K562 (cell line): ENCODE measurements at regions not wholly inside any gene's neighbourhood (a gene's known extent, or its start where the extent isn't known, plus 50 kb on each side); places are given as distances from the start of the nearest gene placed in this dataset.

Experiments
- BHLHE40 ChIP-seq: IDR thresholded peaks from 2 replicates; pipeline ENCODE4 v1.6.1; 2011; ENCODE audit warnings: low read length, improper control_type of control experiment
- CHD1 ChIP-seq: fragments of 200-600 bp; sonication (generic); IDR thresholded peaks from one replicate; pipeline ENCODE4 v1.6.1; 2012; ENCODE audit warnings: mild to moderate bottlenecking, moderate library complexity, low read length, inconsistent platforms
- DPF2 ChIP-seq: fragments of 450-650 bp; IDR thresholded peaks from 2 replicates; pipeline ENCODE4 v1.6.1; 2016
- E4F1 ChIP-seq: fragments of 250-450 bp; sonication (Bioruptor Pico); IDR thresholded peaks from 2 replicates; pipeline ENCODE4 v1.5.0; 2021; ENCODE audit warnings: mild to moderate bottlenecking, borderline replicate concordance
- GABPA ChIP-seq: fragments of 200-800 bp; sonication (Bioruptor generic); conservative IDR thresholded peaks from 2 replicates; pipeline ENCODE4 v1.6.1; 2016; ENCODE audit warnings: low read depth, missing genetic modification characterization, missing compliant biosample characterization
- MYC ChIP-seq, 2 experiments: fragments of 250-450 bp in 1 of 2; sonication (Bioruptor Pico) in 1 of 2; IDR thresholded peaks; 2 replicates each; pipeline versions ENCODE4 v1.5.1 to v1.6.1; 2012 to 2021; ENCODE audit warnings: low read depth in 2 of 2, borderline replicate concordance in 1 of 2, improper control_type of control experiment in 1 of 2, low read length in 1 of 2, mild to moderate bottlenecking in 1 of 2, moderate library complexity in 1 of 2
- PATZ1 ChIP-seq: fragments of 250-450 bp; sonication (Bioruptor Pico); IDR thresholded peaks from 2 replicates; pipeline ENCODE4 v1.5.0; 2020; ENCODE audit warnings: mild to moderate bottlenecking, borderline replicate concordance
- U2AF1 ChIP-seq: fragments of 200-400 bp; formaldehyde crosslinking; optimal IDR thresholded peaks from 2 replicates; pipeline ENCODE3; 2017; ENCODE audit warnings: mild to moderate bottlenecking, low read depth, low read length, moderate library complexity

- no peak for TF ChIP-seq MYC (IDR thresholded peaks at IDR 0.05; ENCODE audit: low read depth, low read length)
- TF ChIP-seq MYC (CRISPR knock-in tag; IDR thresholded peaks at IDR 0.05; ENCODE audit: borderline replicate concordance, low read depth) = no peak
- no peak for TF ChIP-seq GABPA (tag)
- TF ChIP-seq E4F1 (CRISPR knock-in tag) = no peak
- TF ChIP-seq CHD1 = no peak
- TF ChIP-seq U2AF1 = no peak
- TF ChIP-seq DPF2 = no peak
- TF ChIP-seq PATZ1 = no peak
- no peak for TF ChIP-seq BHLHE40
- TF ChIP-seq, all 486 proteins: peak for 0
Measured at GRCh38 chr22:44393066-44393465, 80.3 kb upstream of the SHISAL1 start (continued).
